ENCODE measurements at regions not wholly inside any gene's neighbourhood (a gene's known extent, or its start where the extent isn't known, plus 50 kb on each side); places are given as distances from the start of the nearest gene placed in this dataset.

DNA sequence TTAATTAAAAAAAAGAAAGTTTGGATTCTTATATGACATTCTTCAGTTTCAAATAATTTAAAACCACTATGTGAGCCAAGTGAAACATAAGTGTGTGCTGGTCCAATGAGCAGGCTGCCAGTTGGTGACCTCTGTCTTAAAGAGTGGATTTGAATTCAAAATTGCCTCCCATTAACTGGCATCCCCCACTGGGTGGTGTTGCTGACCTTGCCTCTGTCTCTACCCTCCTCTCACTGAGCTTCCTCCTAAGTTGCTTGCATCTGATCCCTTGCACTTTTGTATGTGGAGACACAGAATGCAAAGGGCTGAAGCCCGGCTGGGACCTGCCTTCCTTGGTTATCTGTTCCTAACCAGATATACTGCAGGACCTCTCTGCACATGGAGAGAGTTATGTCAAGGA, 160.6 kb downstream of the CYLD start:
- no peaks in the 10 kb centered on the region for H3K36me3 Mint-ChIP-seq (ENCODE audit: insufficient read depth, unreplicated experiment)
- H3K9me3 Mint-ChIP-seq (ENCODE audit: low read depth, unreplicated experiment) = no peaks in the 10 kb centered on the region
- no peaks in the 10 kb centered on the region for H3K4me1 Mint-ChIP-seq (ENCODE audit: low read depth, unreplicated experiment)
- BruUV-seq (replicated peaks) = no TSS peak
- no peak overlapping the region for H3K4me3 Mint-ChIP-seq (ENCODE audit: low read depth, unreplicated experiment)
- intact Hi-C loops (cut with micrococcal nuclease; ENCODE audit: unreplicated experiment) = no loop called here
- CTCF ChIA-PET = interaction anchor here (0.6 kb wide), 1 partner anchor 472 kb away, joined by 3 read pairs; no protein-coding TSS in a partner anchor
- peaks cover 95% of the 10 kb centered on the region for H3K27me3 Mint-ChIP-seq (ENCODE audit: unreplicated experiment)
- no peak overlapping the region for H3K27ac Mint-ChIP-seq (ENCODE audit: unreplicated experiment)
- TF ChIP-seq, protein P1, sequence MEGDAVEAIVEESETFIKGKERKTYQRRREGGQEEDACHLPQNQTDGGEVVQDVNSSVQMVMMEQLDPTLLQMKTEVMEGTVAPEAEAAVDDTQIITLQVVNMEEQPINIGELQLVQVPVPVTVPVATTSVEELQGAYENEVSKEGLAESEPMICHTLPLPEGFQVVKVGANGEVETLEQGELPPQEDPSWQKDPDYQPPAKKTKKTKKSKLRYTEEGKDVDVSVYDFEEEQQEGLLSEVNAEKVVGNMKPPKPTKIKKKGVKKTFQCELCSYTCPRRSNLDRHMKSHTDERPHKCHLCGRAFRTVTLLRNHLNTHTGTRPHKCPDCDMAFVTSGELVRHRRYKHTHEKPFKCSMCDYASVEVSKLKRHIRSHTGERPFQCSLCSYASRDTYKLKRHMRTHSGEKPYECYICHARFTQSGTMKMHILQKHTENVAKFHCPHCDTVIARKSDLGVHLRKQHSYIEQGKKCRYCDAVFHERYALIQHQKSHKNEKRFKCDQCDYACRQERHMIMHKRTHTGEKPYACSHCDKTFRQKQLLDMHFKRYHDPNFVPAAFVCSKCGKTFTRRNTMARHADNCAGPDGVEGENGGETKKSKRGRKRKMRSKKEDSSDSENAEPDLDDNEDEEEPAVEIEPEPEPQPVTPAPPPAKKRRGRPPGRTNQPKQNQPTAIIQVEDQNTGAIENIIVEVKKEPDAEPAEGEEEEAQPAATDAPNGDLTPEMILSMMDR (IDR thresholded peaks at IDR 0.05; ENCODE audit: unreplicated experiment) = no peak
- no peak for DNase-seq

DNA sequence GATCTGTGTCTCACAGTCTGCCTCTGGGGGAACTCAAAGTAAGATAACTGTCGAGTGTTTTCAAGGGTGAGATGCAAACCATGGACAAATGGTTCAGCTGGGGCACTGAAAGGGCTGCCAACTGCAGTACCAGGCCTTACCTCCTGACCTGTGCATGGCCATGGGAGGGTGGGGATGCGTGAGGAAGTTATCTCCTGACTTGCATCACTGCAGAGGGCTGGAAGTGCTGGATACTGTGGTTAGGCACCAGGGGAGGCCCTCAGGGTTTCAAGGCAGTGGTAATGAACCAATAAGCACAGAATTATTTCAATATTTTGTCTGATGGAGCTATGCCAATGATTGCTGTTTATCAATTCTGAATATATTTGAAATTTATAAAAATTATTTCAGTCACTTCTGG, 159.2 kb downstream of the CYLD start:
- CTCF ChIA-PET = interaction anchor here (0.6 kb wide), 1 partner anchor 932 kb away, joined by 3 read pairs; no protein-coding TSS in a partner anchor
- TF ChIP-seq, protein P1 (IDR thresholded peaks at IDR 0.05; ENCODE audit: unreplicated experiment) = no peak
- BruUV-seq (replicated peaks) = no TSS peak
- no peaks in the 10 kb centered on the region for H3K9me3 Mint-ChIP-seq (ENCODE audit: low read depth, unreplicated experiment)
- no peak overlapping the region for H3K27ac Mint-ChIP-seq (ENCODE audit: unreplicated experiment)
- H3K4me1 Mint-ChIP-seq (ENCODE audit: low read depth, unreplicated experiment) = no peaks in the 10 kb centered on the region
- H3K36me3 Mint-ChIP-seq (ENCODE audit: insufficient read depth, unreplicated experiment) = no peaks in the 10 kb centered on the region
- DNase-seq = no peak
- intact Hi-C loops (cut with micrococcal nuclease; ENCODE audit: unreplicated experiment) = no loop called here
- H3K27me3 Mint-ChIP-seq (ENCODE audit: unreplicated experiment) = peaks cover 99% of the 10 kb centered on the region
- no peak overlapping the region for H3K4me3 Mint-ChIP-seq (ENCODE audit: low read depth, unreplicated experiment)

DNA sequence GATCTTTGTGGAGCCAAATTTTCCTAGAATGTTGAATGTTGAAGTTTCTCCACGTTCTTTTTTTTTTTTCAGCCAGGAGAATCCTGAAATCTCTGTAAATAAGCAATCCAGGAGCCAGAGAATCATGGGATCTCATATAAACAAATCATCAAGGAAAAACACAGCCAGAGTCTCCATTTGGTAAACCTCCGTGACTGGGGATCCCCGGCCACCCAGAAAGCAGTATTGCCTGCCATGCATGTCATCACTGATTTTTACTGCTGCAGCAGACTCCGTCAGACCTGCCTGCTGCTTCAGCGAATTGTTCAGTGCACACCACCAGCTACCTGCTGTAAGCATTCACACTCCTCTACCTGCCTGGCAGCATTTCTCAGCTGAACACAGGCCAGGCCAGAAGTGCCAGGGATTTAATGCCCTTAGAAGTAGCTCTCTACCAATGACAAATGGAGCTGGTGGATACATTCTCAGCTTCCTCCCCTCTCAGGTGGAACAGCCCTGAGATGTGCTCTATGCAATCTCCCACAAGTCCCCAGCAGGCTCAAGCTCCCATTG, 158.6 kb downstream of the CYLD start:
- Mint-ChIP-seq H3K27ac (ENCODE audit: unreplicated experiment) (no peak overlapping the region), H3K4me3 (ENCODE audit: low read depth, unreplicated experiment) (no peak overlapping the region), H3K27me3 (ENCODE audit: unreplicated experiment) (peaks cover 99% of the 10 kb centered on the region), H3K4me1 (ENCODE audit: low read depth, unreplicated experiment) (no peaks in the 10 kb centered on the region), H3K9me3 (ENCODE audit: low read depth, unreplicated experiment) (no peaks in the 10 kb centered on the region), H3K36me3 (ENCODE audit: insufficient read depth, unreplicated experiment) (no peaks in the 10 kb centered on the region)
- TF ChIP-seq, protein P1 (IDR thresholded peaks at IDR 0.05; ENCODE audit: unreplicated experiment) = no peak
- DNase-seq = no peak
- intact Hi-C loops (cut with micrococcal nuclease; ENCODE audit: unreplicated experiment) = no loop called here
- CTCF ChIA-PET = interaction anchor here (0.6 kb wide), 1 partner anchor 933 kb away, joined by 3 read pairs; no protein-coding TSS in a partner anchor
- BruUV-seq (replicated peaks) = no TSS peak

DNA sequence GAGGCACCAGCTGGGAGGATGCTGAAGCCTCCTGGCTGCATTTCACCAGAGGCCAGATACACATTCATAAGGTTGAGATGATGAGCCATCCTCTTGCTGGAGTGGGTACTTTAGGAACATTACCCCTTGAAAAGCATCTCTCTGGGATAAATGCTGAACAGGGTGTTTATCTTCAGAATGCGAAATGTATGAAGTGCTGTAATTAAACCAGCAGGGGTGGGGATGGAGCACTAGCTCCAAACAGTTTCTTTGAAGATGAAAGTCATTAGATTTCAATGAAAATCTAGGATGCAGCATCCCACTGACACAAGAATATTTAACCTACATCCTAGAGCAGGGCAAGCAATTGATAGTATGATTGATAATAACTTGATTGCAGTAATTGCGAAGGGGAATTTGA, 158.1 kb downstream of the CYLD start:
- intact Hi-C loops (cut with micrococcal nuclease; ENCODE audit: unreplicated experiment) = no loop called here
- H3K36me3 Mint-ChIP-seq (ENCODE audit: insufficient read depth, unreplicated experiment) = no peaks in the 10 kb centered on the region
- CTCF ChIA-PET = interaction anchor here (0.6 kb wide), 1 partner anchor 277 kb away, joined by 3 read pairs; no protein-coding TSS in a partner anchor
- no peak for DNase-seq
- no peak overlapping the region for H3K4me3 Mint-ChIP-seq (ENCODE audit: low read depth, unreplicated experiment)
- H3K4me1 Mint-ChIP-seq (ENCODE audit: low read depth, unreplicated experiment) = no peaks in the 10 kb centered on the region
- H3K27ac Mint-ChIP-seq (ENCODE audit: unreplicated experiment) = no peak overlapping the region
- no peaks in the 10 kb centered on the region for H3K9me3 Mint-ChIP-seq (ENCODE audit: low read depth, unreplicated experiment)
- H3K27me3 Mint-ChIP-seq (ENCODE audit: unreplicated experiment) = peaks cover 99% of the 10 kb centered on the region
- TF ChIP-seq, protein P1 (IDR thresholded peaks at IDR 0.05; ENCODE audit: unreplicated experiment) = no peak
- BruUV-seq (replicated peaks) = no TSS peak
